Activated CD4-positive, alpha-beta T cell treated with anti-CD3 and anti-CD28 coated beads, Interleukin-2, amount 10 ng/mL, durations not matched to agents 7 days and 5 days (primary cell): ENCODE measurements at regions not wholly inside any gene's neighbourhood (a gene's known extent, or its start where the extent isn't known, plus 50 kb on each side); places are given as distances from the start of the nearest gene placed in this dataset.
"Not testable (repeated sequence)": the region's sequence is repeated elsewhere in the genome, so short reads cannot be mapped to it uniquely, and the experiment has no call there.

Experiments used
- CTCF ChIA-PET: fragments of 350-600 bp; sonication (Branson Sonifier 250); formaldehyde crosslinking; loops from one replicate; lab custom pipeline; 2021; ENCODE audit warnings: antibody characterized with exemption; lab: Charles Lee
- POLR2A ChIA-PET: fragments of 350-600 bp; sonication (Branson Sonifier 250); formaldehyde crosslinking; loops from one replicate; lab custom pipeline; 2021; ENCODE audit warnings: antibody characterized with exemption; lab: Charles Lee
- DNase-seq: peaks from one replicate; pipeline ENCODE4 v3.0.0-alpha.2; 2020
- H3K27ac Mint-ChIP-seq: one replicate; pipeline ENCODE4 v1.8.0; 2021; ENCODE audit warnings: mild to moderate bottlenecking, moderate library complexity, mixed read lengths
- H3K27me3 Mint-ChIP-seq: one replicate; pipeline ENCODE4 v1.8.0; 2021; ENCODE audit warnings: mixed read lengths
- H3K36me3 Mint-ChIP-seq: one replicate; pipeline ENCODE4 v1.8.0; 2021; ENCODE audit warnings: low read depth, mixed read lengths
- H3K4me1 Mint-ChIP-seq: one replicate; pipeline ENCODE4 v1.8.0; 2021; ENCODE audit warnings: mixed read lengths
- H3K4me3 Mint-ChIP-seq: one replicate; pipeline ENCODE4 v1.8.0; 2021; ENCODE audit warnings: mild to moderate bottlenecking, moderate library complexity, mixed read lengths
- H3K9me3 Mint-ChIP-seq: one replicate; pipeline ENCODE4 v1.8.0; 2021; ENCODE audit warnings: mixed read lengths

DNA sequence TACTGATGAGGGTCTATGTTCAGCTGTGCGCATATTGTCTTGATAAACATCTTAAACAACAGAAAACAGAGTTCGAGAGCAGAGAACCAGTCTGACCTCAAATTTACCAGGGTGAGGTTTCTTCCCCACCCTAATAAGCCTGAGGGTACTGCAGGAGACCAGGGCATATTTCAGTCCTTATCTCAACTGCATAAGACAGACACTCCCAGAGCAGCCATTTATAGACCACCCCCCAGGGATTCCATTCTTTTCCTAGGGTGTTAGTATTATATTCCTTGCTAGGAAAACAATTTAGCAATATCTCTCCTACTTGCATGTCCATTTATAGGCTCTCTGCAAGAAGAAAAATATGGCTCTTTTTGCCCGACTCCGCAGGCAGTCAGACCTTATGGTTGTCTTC, 89.5 kb upstream of the POMZP3 start:
- H3K4me1 Mint-ChIP-seq, H3K36me3 Mint-ChIP-seq, H3K27ac Mint-ChIP-seq, H3K9me3 Mint-ChIP-seq, POLR2A ChIA-PET, CTCF ChIA-PET, DNase-seq, H3K4me3 Mint-ChIP-seq: not testable (repeated sequence)
- H3K27me3 Mint-ChIP-seq: peaks cover 11% of the 10 kb centered on the region

DNA sequence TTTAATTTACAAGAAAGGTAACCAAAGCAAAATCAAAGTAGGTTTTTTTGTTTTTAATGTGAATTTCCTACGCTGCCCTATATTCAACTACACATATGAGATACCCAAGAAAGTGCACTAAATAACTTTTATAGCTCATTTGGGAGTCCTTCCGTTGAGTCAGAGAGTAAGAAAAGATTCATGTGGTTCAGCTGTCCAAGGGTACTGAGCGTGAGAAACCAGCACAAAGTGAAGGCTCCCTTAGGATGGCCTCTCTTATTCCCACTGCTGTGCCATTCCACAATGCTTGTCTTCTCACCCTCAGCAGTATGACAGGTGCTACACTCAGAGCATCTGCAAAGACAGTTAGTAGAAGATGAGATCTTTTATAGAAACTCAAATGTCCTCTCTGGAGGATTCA, 85.8 kb upstream of the POMZP3 start:
- H3K27me3 Mint-ChIP-seq, H3K4me3 Mint-ChIP-seq, H3K36me3 Mint-ChIP-seq, H3K9me3 Mint-ChIP-seq, POLR2A ChIA-PET, H3K27ac Mint-ChIP-seq, CTCF ChIA-PET, H3K4me1 Mint-ChIP-seq, DNase-seq: not testable (repeated sequence)

DNA sequence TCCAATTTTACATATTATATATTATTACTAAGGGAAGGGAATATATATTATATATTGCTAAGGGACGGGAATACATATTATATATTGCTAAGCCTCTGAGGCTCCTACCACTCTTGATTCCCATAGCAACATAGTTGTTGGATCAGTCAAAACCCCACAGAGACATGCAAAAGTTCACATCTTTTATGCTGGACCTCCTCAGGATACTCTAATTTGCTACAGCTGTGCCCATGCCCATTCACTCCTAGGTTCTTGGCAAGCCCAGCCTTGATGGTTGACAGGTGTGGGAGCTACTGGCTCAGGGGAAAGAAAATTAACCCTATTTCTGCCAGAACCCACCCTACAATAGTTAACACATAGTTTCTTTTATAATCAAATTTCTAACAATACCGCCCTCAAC, 84.6 kb upstream of the POMZP3 start:
- H3K9me3 Mint-ChIP-seq, H3K27ac Mint-ChIP-seq, H3K36me3 Mint-ChIP-seq, DNase-seq, H3K4me1 Mint-ChIP-seq, POLR2A ChIA-PET, H3K27me3 Mint-ChIP-seq, H3K4me3 Mint-ChIP-seq, CTCF ChIA-PET: not testable (repeated sequence)

DNA sequence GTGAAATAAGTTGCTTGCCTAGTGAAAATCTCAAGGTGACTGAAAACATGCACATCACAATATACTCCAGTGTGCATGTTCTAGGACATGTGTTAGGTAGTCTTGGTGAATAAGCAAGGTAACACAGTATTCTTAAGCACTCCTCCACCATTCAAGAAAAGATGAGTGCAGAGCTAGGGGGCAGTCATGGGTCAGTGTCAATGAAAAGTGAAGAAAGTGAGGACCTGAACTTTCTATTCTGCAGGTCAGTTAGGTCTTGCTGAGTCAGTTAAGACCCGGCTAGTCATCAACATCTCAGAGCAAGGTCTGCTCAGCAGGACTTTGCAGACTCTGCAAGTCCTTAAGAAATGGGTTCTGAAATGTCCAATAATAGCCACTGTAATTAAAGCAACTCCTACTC, 82.6 kb upstream of the POMZP3 start:
- H3K27ac Mint-ChIP-seq, H3K36me3 Mint-ChIP-seq, H3K4me1 Mint-ChIP-seq, H3K27me3 Mint-ChIP-seq, H3K9me3 Mint-ChIP-seq, DNase-seq, POLR2A ChIA-PET, CTCF ChIA-PET, H3K4me3 Mint-ChIP-seq: not testable (repeated sequence)

DNA sequence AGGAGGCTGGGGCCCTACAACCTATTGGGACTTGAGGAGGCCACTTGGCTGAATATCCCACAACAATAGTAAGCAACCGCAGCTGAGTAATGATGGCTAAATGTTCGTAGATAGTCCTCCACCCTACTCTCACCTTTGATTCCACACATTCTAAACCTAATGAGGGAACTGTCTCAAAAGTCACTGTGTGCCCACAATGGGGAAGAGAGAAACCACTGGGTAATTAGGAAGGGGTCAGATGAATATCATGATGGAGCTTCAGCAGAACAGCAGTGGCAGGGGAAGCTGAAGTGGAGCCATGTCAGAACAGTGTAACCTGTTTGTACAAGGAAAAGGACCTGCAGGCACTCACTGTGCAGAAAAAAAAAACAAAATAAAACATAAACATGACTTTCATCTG, 81.4 kb upstream of the POMZP3 start:
- not testable (repeated sequence) for H3K27ac Mint-ChIP-seq, H3K36me3 Mint-ChIP-seq, H3K4me3 Mint-ChIP-seq

DNA sequence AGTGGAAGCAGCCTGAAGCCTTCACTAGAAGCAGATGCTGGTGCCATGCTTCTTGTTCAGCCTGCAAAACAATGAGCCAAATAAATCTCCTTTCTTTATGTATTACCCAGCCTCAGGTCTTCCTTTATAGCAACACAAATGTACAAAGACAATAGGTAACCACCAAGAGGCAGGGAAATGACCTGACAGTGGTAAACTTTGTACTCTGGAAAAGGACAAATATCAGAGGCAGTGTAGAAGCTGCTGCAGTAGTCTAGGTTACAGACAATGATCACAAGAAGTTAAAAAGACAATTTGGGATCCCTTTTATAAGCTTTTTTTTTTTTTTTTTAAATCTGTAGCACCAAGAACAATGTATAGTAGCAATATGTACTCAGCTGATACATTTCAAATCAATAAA, 76.7 kb upstream of the POMZP3 start:
- H3K9me3 Mint-ChIP-seq, CTCF ChIA-PET, H3K27me3 Mint-ChIP-seq, H3K36me3 Mint-ChIP-seq, DNase-seq, H3K27ac Mint-ChIP-seq, POLR2A ChIA-PET, H3K4me3 Mint-ChIP-seq, H3K4me1 Mint-ChIP-seq: not testable (repeated sequence)

More for the DNA sequence above, 81.4 kb upstream of the POMZP3 start:
- H3K9me3 Mint-ChIP-seq, H3K4me1 Mint-ChIP-seq, CTCF ChIA-PET, H3K27me3 Mint-ChIP-seq, DNase-seq, POLR2A ChIA-PET: not testable (repeated sequence)

DNA sequence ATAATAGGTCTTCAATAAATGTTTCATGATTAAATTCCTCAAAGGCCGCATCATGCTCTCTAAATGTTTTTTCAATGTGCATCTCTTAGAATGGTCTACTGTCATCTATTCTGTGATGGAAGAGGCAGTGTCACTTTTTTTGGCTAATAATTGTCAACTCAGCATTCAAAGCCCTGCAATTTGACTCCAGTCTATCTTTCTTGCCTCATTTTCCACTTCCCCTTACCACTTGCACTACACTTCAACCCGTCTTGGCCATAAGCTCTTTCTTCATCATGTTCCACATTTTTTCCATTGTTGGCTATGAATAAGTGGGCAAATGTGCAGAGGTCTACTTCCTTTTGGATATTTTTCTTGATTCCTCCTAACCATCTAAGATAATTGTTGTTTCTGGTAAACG, 59.2 kb upstream of the POMZP3 start:
- CTCF ChIA-PET, H3K27ac Mint-ChIP-seq: not testable (repeated sequence)

DNA sequence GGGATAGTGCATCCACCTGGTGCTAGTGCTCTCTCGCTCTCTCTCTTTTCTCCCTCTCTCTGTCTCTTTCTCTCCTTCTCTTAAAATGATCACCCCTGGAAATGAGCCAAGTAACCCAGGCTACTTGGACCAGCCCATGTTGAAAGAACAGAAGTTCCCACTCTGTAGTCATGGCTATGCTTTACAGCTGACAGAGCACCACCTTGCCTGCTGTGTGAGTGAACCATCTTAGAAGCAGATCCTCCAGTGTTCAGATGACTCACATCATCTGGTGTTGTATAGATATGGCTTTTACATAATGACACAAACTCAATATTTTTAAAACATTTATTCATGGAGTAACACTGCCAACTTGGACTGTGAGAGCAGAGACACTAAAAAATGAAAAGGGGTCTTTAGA, 57.7 kb upstream of the POMZP3 start:
- H3K27ac Mint-ChIP-seq, CTCF ChIA-PET, DNase-seq, H3K9me3 Mint-ChIP-seq, H3K4me1 Mint-ChIP-seq, H3K36me3 Mint-ChIP-seq, POLR2A ChIA-PET, H3K4me3 Mint-ChIP-seq: not testable (repeated sequence)
- peaks cover 16% of the 10 kb centered on the region for H3K27me3 Mint-ChIP-seq

More for the DNA sequence above, 59.2 kb upstream of the POMZP3 start:
- H3K4me1 Mint-ChIP-seq, H3K4me3 Mint-ChIP-seq, POLR2A ChIA-PET, H3K36me3 Mint-ChIP-seq, H3K9me3 Mint-ChIP-seq, DNase-seq: not testable (repeated sequence)
- peaks cover 16% of the 10 kb centered on the region for H3K27me3 Mint-ChIP-seq

DNA sequence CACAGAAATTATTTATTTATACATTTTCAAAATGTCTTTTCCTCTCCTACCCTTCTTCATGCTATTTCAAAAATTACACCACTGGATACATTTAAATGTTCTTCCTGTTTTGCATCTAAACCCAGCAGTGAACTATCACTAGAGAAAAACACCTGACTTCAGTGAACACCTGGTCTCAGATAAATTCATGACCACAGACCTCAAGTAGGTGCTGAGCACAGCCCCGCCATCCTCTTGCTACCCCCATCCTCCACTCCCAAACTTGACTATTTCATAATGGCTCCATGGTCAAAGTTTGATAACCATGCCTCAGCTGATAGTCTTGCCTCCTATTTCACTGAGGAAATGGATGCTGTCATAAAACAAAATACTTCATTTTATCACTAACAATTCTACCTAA, 56.6 kb upstream of the POMZP3 start:
- POLR2A ChIA-PET, DNase-seq, CTCF ChIA-PET, H3K4me3 Mint-ChIP-seq, H3K36me3 Mint-ChIP-seq, H3K27ac Mint-ChIP-seq, H3K4me1 Mint-ChIP-seq, H3K9me3 Mint-ChIP-seq: not testable (repeated sequence)
- H3K27me3 Mint-ChIP-seq: peaks cover 18% of the 10 kb centered on the region

DNA sequence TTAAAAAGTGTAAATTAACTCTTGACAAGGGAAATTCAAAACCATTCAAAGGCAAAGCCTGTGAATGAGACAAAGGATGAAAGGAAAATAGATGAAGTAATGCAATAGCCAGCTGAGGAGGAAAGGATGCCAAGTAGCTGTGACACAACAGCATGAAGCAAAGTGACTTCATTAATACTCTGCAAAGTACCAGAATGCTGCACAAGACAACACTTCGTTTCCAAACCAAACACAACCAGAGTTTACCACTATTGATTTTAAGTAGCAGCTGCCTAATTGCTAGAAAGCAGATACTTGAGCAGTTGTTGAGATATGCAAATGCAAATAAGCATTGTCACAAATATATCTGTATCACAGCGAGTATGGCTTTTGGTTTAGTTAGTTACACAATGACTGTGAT, 54.7 kb upstream of the POMZP3 start:
- H3K4me1 Mint-ChIP-seq: not testable (repeated sequence)

DNA sequence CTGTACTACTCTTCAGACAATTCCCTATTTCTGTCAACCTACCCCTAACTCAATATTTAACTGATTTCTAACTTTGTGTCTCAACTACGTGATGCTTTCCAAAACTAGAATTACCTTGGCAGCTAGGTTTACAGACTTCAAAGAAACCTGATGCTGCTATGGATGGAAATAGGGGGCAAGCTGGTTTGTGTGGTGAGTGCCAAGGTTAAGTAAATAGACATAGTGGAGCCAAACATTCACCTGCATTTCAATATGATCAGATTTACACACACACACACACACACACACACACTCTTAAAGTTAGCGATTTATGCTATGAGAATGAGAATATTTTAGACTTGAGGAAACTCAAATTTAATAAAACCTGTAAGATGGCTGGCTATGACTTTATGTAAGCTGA, 52.1 kb upstream of the POMZP3 start:
- POLR2A ChIA-PET, CTCF ChIA-PET, DNase-seq, H3K9me3 Mint-ChIP-seq, H3K27ac Mint-ChIP-seq, H3K36me3 Mint-ChIP-seq, H3K4me3 Mint-ChIP-seq, H3K4me1 Mint-ChIP-seq: not testable (repeated sequence)
- peaks cover 18% of the 10 kb centered on the region for H3K27me3 Mint-ChIP-seq

More for the DNA sequence above, 54.7 kb upstream of the POMZP3 start:
- H3K27ac Mint-ChIP-seq, CTCF ChIA-PET, H3K36me3 Mint-ChIP-seq, POLR2A ChIA-PET, H3K4me3 Mint-ChIP-seq, H3K9me3 Mint-ChIP-seq, DNase-seq: not testable (repeated sequence)
- peaks cover 21% of the 10 kb centered on the region for H3K27me3 Mint-ChIP-seq

DNA sequence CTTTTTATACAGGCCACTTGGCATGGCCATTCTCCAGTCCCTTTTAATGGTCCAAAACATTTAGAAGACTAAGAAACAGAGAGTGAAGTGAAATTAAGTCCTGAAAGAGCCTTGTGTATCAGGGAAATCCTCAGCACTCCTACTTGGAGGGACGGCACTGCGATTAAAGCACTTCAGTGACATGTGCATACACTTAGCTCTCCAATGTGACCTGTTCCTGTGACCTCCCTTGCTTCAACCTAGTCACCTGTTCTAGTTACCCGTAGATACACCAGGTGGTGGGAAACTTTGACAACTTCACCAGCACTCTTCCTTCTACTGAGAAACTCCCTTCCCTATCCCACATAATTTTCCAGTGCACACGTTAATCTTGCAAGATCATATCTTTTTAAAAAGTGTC, 51.4 kb upstream of the POMZP3 start:
- POLR2A ChIA-PET, H3K36me3 Mint-ChIP-seq, H3K27ac Mint-ChIP-seq, CTCF ChIA-PET, H3K4me3 Mint-ChIP-seq, DNase-seq, H3K4me1 Mint-ChIP-seq, H3K9me3 Mint-ChIP-seq: not testable (repeated sequence)
- H3K27me3 Mint-ChIP-seq: peaks cover 16% of the 10 kb centered on the region

DNA sequence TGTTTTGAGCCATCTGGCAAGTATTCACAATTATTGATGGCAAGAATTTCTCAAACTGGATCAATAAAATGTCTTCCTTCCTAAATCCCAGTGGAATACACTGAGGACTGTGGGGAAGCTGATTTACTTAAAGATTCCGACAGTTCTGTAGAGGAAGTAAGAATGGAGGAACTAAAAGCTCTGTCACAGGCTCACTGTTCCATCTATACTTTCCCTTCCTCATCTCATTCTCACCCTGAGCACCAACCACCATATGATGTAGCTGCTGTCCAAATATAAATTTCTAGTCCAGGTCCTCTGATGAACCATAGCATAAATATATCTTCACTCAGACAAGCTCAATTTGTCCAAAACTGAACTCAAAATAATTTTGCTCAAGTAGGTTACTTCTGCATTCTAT, 49.8 kb upstream of the POMZP3 start:
- H3K4me3 Mint-ChIP-seq, H3K4me1 Mint-ChIP-seq, CTCF ChIA-PET, H3K9me3 Mint-ChIP-seq, DNase-seq, POLR2A ChIA-PET, H3K27ac Mint-ChIP-seq, H3K36me3 Mint-ChIP-seq: not testable (repeated sequence)
- H3K27me3 Mint-ChIP-seq: peaks cover 14% of the 10 kb centered on the region
